Tibial nerve (tissue), 4 donors: ENCODE measurements at regions not wholly inside any gene's neighbourhood (a gene's known extent, or its start where the extent isn't known, plus 50 kb on each side); places are given as distances from the start of the nearest gene placed in this dataset.
"Not testable (repeated sequence)": the region's sequence is repeated elsewhere in the genome, so short reads cannot be mapped to it uniquely, and the experiment has no call there.

Experiments
- DNase-seq, 2 donors: peaks; one replicate each; pipeline ENCODE4 v3.0.0-alpha.2; 2019; ENCODE audit warnings: low spot score in 2 of 2
- H3K27ac ChIP-seq, 4 donors: fragments of 200-600 bp; sonication (generic) in 3 of 4; one replicate each; pipeline ENCODE4 v1.5.1; 2017 to 2019; ENCODE audit warnings: mild to moderate bottlenecking in 1 of 4
- H3K27me3 ChIP-seq, 2 donors: fragments of 200-600 bp; sonication (generic) in 1 of 2; one replicate each; pipeline versions ENCODE4 v1.5.1 to v1.6.0; 2017 to 2019
- H3K36me3 ChIP-seq, 3 donors: fragments of 200-600 bp; sonication (generic); one replicate each; pipeline ENCODE4 v1.5.1; 2018 to 2019
- H3K4me1 ChIP-seq, 4 donors: fragments of 200-600 bp; sonication (generic) in 3 of 4; one replicate each; pipeline ENCODE4 v1.5.1; 2017 to 2019
- H3K4me3 ChIP-seq, 4 donors: fragments of 200-600 bp; sonication (generic) in 3 of 4; one replicate each; pipeline ENCODE4 v1.5.1; 2017 to 2019; ENCODE audit warnings: mild to moderate bottlenecking in 1 of 4, moderate library complexity in 1 of 4
- H3K9me3 ChIP-seq, 4 donors: fragments of 200-600 bp; sonication (generic) in 3 of 4; one replicate each; pipeline ENCODE4 v1.5.1; 2017 to 2019
- CTCF ChIP-seq, 5 experiments: fragments of 200-600 bp in 3 of 5; fragments of 450-650 bp in 2 of 5; sonication (generic) in 3 of 5; IDR thresholded peaks; one replicate each; pipeline ENCODE4 v1.5.1; 2016 to 2019; ENCODE audit warnings: antibody characterized with exemption in 5 of 5, mild to moderate bottlenecking in 3 of 5, moderate library complexity in 2 of 5
- EP300 ChIP-seq, 2 donors: sonication (generic); formaldehyde crosslinking; IDR thresholded peaks; one replicate each; pipeline ENCODE4 v1.6.1; 2017; ENCODE audit warnings: antibody characterized with exemption in 2 of 2, mild to moderate bottlenecking in 1 of 2
- POLR2A ChIP-seq, 2 donors: fragments of 450-650 bp; IDR thresholded peaks; one replicate each; pipeline ENCODE4 v1.6.1; 2017; ENCODE audit warnings: antibody characterized with exemption in 2 of 2, mild to moderate bottlenecking in 2 of 2, moderate library complexity in 2 of 2
- WGBS, 2 donors: methylation state at CpG; one replicate each; pipeline ENCODE4 v1.1.5; 2018; 5-methylcytosine and 5-hydroxymethylcytosine counted together

- no peaks in the 10 kb centered on the region for H3K27me3 ChIP-seq
- no peak overlapping the region for H3K27ac ChIP-seq
- no peak for DNase-seq
- TF ChIP-seq POLR2A (IDR thresholded peaks at IDR 0.05) = no peak
- no peak for TF ChIP-seq EP300 (IDR thresholded peaks at IDR 0.05)
- no peak for TF ChIP-seq CTCF (IDR thresholded peaks at IDR 0.05)
- 97 to 99% methylated on average over 2 of the region's 2 CpGs for WGBS, 2 donors
- no peak overlapping the region for H3K4me3 ChIP-seq
- H3K9me3 ChIP-seq = no peaks in the 10 kb centered on the region
- no peaks in the 10 kb centered on the region for H3K36me3 ChIP-seq
- peaks cover 0 to 4% (median 0%) of the 10 kb centered on the region in 4 donors for H3K4me1 ChIP-seq
Observed at GRCh38 chr14:81584495-81584894, 50.8 kb upstream of the SEL1L start.

GRCh38 chr14:81589381-81590065, 55.9 kb upstream of the SEL1L start:
- no peak for TF ChIP-seq EP300 (IDR thresholded peaks at IDR 0.05)
- DNase-seq = no peak
- H3K27ac ChIP-seq = no peak overlapping the region
- 90 to 93% methylated on average over 7 of the region's 7 CpGs for WGBS, 2 donors
- no peaks in the 10 kb centered on the region for H3K36me3 ChIP-seq
- no peak overlapping the region for H3K4me3 ChIP-seq
- no peaks in the 10 kb centered on the region for H3K9me3 ChIP-seq
- H3K27me3 ChIP-seq = no peaks in the 10 kb centered on the region
- no peaks in the 10 kb centered on the region for H3K4me1 ChIP-seq

DNA sequence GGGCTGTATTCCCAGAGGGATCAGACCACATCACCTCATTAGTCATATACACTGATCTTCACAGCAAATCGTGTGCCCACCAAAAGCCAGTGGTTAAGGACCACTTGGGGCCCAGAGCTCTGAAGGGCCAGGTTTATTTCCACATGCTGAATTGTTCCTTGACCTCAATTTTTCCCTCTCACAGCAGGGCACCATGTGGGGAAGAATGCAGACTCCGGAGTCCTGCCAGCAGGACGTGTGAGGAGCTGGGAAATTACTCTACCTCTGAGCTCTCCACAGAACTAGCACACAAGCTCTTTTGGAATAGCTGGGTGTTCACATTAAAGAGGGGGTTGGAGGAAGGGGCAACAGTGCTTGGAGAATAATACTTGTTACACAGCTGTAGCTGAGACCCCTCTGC, 57.6 kb upstream of the SEL1L start:
- no peaks in the 10 kb centered on the region for H3K9me3 ChIP-seq
- WGBS, 2 donors = 73 to 78% methylated on average over 3 of the region's 3 CpGs
- no peak for TF ChIP-seq POLR2A (IDR thresholded peaks at IDR 0.05)
- no peak for TF ChIP-seq EP300 (IDR thresholded peaks at IDR 0.05)
- no peak for TF ChIP-seq CTCF (IDR thresholded peaks at IDR 0.05)
- no peaks in the 10 kb centered on the region for H3K4me1 ChIP-seq
- DNase-seq = no peak
- H3K27ac ChIP-seq = no peak overlapping the region
- H3K36me3 ChIP-seq = no peaks in the 10 kb centered on the region
- no peak overlapping the region for H3K4me3 ChIP-seq
- H3K27me3 ChIP-seq = no peaks in the 10 kb centered on the region

DNA sequence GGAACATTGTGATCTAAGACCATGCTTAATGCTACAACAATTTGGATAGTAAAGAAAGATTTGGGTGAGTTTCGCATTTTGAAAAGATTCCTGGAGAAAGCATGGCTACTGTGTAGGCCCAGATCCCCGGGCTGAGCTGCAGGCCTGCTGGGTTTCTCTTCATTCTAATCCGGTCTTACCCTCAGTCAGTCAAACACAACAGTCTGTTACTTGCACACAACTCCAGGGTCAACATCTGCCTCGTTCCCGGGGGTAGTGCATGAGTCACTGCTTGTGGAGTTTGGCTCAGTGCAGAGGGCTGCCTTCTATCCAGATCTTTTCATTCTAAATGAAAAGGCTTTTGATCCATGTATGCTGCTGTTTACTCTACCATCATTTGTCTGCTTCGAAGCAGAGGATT, 60.4 kb upstream of the SEL1L start:
- TF ChIP-seq EP300 (IDR thresholded peaks at IDR 0.05) = peak in 1 of 2 donors; percentile 59
- TF ChIP-seq POLR2A (IDR thresholded peaks at IDR 0.05) = no peak
- WGBS, 2 donors = 16 to 24% methylated on average over 6 of the region's 6 CpGs
- DNase-seq = peak; percentile 30 to 43
- no peaks in the 10 kb centered on the region for H3K27me3 ChIP-seq
- no peaks in the 10 kb centered on the region for H3K4me1 ChIP-seq
- H3K9me3 ChIP-seq = no peaks in the 10 kb centered on the region
- peak overlapping the region in 2 of 4 donors; percentile 9 to 42 for H3K27ac ChIP-seq
- H3K36me3 ChIP-seq = no peaks in the 10 kb centered on the region
- H3K4me3 ChIP-seq = no peak overlapping the region

GRCh38 chr14:81605660-81606059, 72.0 kb upstream of the SEL1L start:
- no peak overlapping the region for H3K4me3 ChIP-seq
- H3K27me3 ChIP-seq = no peaks in the 10 kb centered on the region
- no peaks in the 10 kb centered on the region for H3K4me1 ChIP-seq
- H3K27ac ChIP-seq = no peak overlapping the region
- no peak for DNase-seq
- H3K36me3 ChIP-seq = no peaks in the 10 kb centered on the region
- H3K9me3 ChIP-seq = no peaks in the 10 kb centered on the region
- WGBS, 2 donors = 60 to 64% methylated on average over 6 of the region's 6 CpGs
- TF ChIP-seq EP300 (IDR thresholded peaks at IDR 0.05) = no peak
- no peak for TF ChIP-seq POLR2A (IDR thresholded peaks at IDR 0.05)
- TF ChIP-seq CTCF (IDR thresholded peaks at IDR 0.05) = no peak

GRCh38 chr14:81613341-81614045, 79.8 kb upstream of the SEL1L start:
- DNase-seq = no peak
- TF ChIP-seq EP300 (IDR thresholded peaks at IDR 0.05) (no peak), CTCF (IDR thresholded peaks at IDR 0.05) (no peak), POLR2A (IDR thresholded peaks at IDR 0.05) (no peak)
- H3K9me3 ChIP-seq = no peaks in the 10 kb centered on the region
- no peak overlapping the region for H3K4me3 ChIP-seq
- no peaks in the 10 kb centered on the region for H3K36me3 ChIP-seq
- H3K4me1 ChIP-seq = no peaks in the 10 kb centered on the region
- no peaks in the 10 kb centered on the region for H3K27me3 ChIP-seq
- whole genome bisulfite sequencing, 2 donors = 57 to 58% methylated on average over 6 of the region's 6 CpGs
- H3K27ac ChIP-seq = no peak overlapping the region

DNA sequence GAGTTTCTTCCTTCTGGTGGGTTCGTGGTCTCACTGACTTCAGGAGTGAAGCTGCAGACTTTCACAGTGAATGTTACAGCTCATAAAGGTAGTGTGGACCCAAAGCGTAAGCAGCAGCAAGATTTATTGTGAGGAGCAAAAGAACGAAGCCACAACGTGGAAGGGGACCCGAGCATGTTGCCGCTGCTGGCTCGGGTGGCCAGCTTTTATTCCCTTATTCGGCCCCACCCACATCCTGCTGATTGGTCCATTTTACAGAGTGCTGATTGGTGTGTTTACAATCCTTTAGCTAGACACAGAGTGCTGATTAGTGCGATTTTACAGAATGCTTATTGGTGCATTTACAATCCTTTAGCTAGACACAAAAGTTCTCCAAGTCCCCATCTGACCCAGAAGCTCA, 80.6 kb upstream of the SEL1L start:
- not testable (repeated sequence) for H3K27ac ChIP-seq, H3K27me3 ChIP-seq, H3K4me3 ChIP-seq, H3K36me3 ChIP-seq, DNase-seq, H3K4me1 ChIP-seq, H3K9me3 ChIP-seq
- WGBS, 2 donors = 94 to 95% methylated on average over 9 of the region's 9 CpGs
